ENCODE measurements at regions not wholly inside any gene's neighbourhood (a gene's known extent, or its start where the extent isn't known, plus 50 kb on each side); places are given as distances from the start of the nearest gene placed in this dataset.

DNA sequence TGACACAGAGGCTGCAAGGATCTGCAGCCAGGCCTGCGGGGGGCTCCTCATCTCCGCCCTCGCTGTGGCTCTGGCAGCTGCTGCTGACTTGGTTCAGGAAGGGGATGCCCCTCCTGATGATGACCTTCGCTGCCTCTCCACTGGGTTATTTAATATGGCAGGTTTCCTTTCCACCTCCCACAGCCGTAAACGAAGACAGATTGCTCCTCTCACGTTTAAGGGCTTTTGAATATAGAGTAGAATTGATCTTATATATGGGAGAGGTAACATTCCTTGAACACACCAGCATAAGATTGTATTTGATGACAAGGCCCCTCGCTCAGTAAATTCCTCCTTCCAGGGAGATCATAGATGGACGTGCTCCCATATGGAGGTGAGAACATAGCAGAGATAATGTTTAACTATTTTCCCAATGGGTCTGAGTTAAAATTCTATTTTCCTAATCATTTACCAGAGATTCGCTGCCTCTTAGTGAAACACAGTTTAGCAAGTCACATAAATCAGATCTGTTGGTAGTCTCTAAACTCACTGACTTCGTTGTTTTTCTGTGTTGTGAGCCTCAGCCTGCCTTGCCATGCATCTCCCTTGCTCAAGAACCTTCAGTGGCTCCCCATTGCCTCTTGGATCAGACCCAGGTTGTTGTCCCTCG lies 88.5 kb upstream of the AJAP1 start:
- TF ChIP-seq CTCF (IDR thresholded peaks at IDR 0.05) (no peak), POLR2A (IDR thresholded peaks at IDR 0.05) (no peak)
